HCT116 (cell line): ENCODE measurements at regions not wholly inside any gene's neighbourhood (a gene's known extent, or its start where the extent isn't known, plus 50 kb on each side); places are given as distances from the start of the nearest gene placed in this dataset.

ENCODE experiments used
- ATAC-seq: fragments of 200-7000 bp; cut with Tn5 transposase; 2 replicates; pipeline ENCODE4 v1.9.1; 2020; ENCODE audit warnings: mild to moderate bottlenecking, moderate library complexity
- BruUV-seq: library from RNA; stranded (reverse); fragments of 400-500 nt; replicated peaks from 2 replicates; lab custom pipeline; 2021; lab: Mats Ljungman, UMichigan
- CTCF ChIA-PET: fragments of 300-600 bp; sonication (Branson Sonifier 250); formaldehyde crosslinking; loops from one replicate; lab custom pipeline; 2021; ENCODE audit warnings: antibody characterized with exemption; lab: Charles Lee
- POLR2A ChIA-PET: fragments of 300-600, 350-600 bp; sonication (Branson Sonifier 250); formaldehyde crosslinking; loops from one replicate; lab custom pipeline; 2021; ENCODE audit warnings: antibody characterized with exemption; lab: Charles Lee
- RAD21 ChIA-PET, 2 experiments: fragments of 300-600 bp; sonication (Branson Sonifier 250); formaldehyde crosslinking; loops; one replicate each; lab custom pipeline; 2023; ENCODE audit warnings: low total read pairs in 2 of 2; ENCODE audit not compliant: uncharacterized antibody in 2 of 2, unreplicated experiment in 2 of 2, low non-redundant PET in 1 of 2; lab: Charles Lee
- DNase-seq: peaks from one replicate; pipeline ENCODE4 v3.0.0-alpha.2; 2010; ENCODE audit warnings: low read depth, low spot score
- H2AFZ ChIP-seq: fragments of 200-600 bp; shearing (Covaris generic), sonication (generic); 2 replicates; pipeline ENCODE4 v1.6.1; 2017; ENCODE audit warnings: low read depth, mixed run types, mixed read lengths, antibody characterized with exemption, low read length; ENCODE audit not compliant: poor library complexity, severe bottlenecking
- H3K27ac ChIP-seq: 2 replicates; pipeline ENCODE4 v1.5.1; 2012; ENCODE audit warnings: low read depth, low read length
- H3K27me3 ChIP-seq: fragments of 200-600 bp; sonication (generic); 2 replicates; pipeline ENCODE4 v1.6.1; 2016; ENCODE audit warnings: mixed run types, low read length, mixed read lengths; ENCODE audit not compliant: insufficient read depth
- H3K36me3 ChIP-seq, 2 experiments: fragments of 200-500 bp in 1 of 2; fragments of 200-600 bp in 1 of 2; sonication (Bioruptor generic) in 1 of 2; sonication (generic) in 1 of 2; 2 replicates each; pipeline versions ENCODE4 v1.5.1 to v1.6.1; 2014 to 2016; ENCODE audit warnings: low read length in 2 of 2, inconsistent platforms in 1 of 2, mixed read lengths in 1 of 2, mixed run types in 1 of 2; ENCODE audit not compliant: insufficient read depth in 2 of 2, control insufficient read depth in 1 of 2
- H3K4me1 ChIP-seq, 2 experiments: fragments of 200-600 bp in 1 of 2; sonication (generic) in 1 of 2; 2 replicates each; pipeline versions ENCODE4 v1.5.1 to v1.6.1; 2012 to 2017; ENCODE audit warnings: low read length in 2 of 2, inconsistent platforms in 1 of 2, mild to moderate bottlenecking in 1 of 2, mixed read lengths in 1 of 2, mixed run types in 1 of 2, moderate library complexity in 1 of 2; ENCODE audit not compliant: insufficient read depth in 2 of 2, control insufficient read depth in 1 of 2
- H3K4me2 ChIP-seq: fragments of 200-600 bp; sonication (generic); 2 replicates; pipeline ENCODE4 v1.6.1; 2017; ENCODE audit warnings: mixed run types, low read length, mixed read lengths
- H3K4me3 ChIP-seq, 2 experiments: fragments of 200-600 bp in 1 of 2; sonication (generic) in 1 of 2; replicated peaks in 1 of 2; 2 replicates each; pipeline ENCODE4 v1.5.1; 2011 to 2016; ENCODE audit warnings: low read length in 2 of 2, control low read depth in 1 of 2, low read depth in 1 of 2, mild to moderate bottlenecking in 1 of 2, mixed read lengths in 1 of 2, mixed run types in 1 of 2
- H3K79me2 ChIP-seq: fragments of 200-600 bp; sonication (generic); 2 replicates; pipeline ENCODE4 v1.6.1; 2017; ENCODE audit warnings: mild to moderate bottlenecking, mixed run types, low read length, moderate library complexity, mixed read lengths; ENCODE audit not compliant: insufficient read depth
- H3K9ac ChIP-seq: fragments of 200-600 bp; sonication (generic); 2 replicates; pipeline ENCODE4 v1.6.1; 2016; ENCODE audit warnings: low read length, mixed read lengths
- H3K9me2 ChIP-seq: fragments of 200-600 bp; sonication (generic), shearing (Covaris generic); 2 replicates; pipeline ENCODE4 v1.6.1; 2017; ENCODE audit warnings: mixed run types, mild to moderate bottlenecking, moderate library complexity; ENCODE audit not compliant: insufficient read depth
- H3K9me3 ChIP-seq, 2 experiments: fragments of 200-500 bp in 1 of 2; fragments of 200-600 bp in 1 of 2; sonication (Bioruptor generic) in 1 of 2; sonication (generic) in 1 of 2; 2 replicates each; pipeline ENCODE4 v1.6.1; 2014 to 2017; ENCODE audit warnings: low read length in 2 of 2, mixed read lengths in 2 of 2, inconsistent platforms in 1 of 2, low read depth in 1 of 2, mild to moderate bottlenecking in 1 of 2, mixed run types in 1 of 2, moderate library complexity in 1 of 2; ENCODE audit not compliant: control insufficient read depth in 1 of 2, insufficient read depth in 1 of 2
- H4K20me1 ChIP-seq: fragments of 200-600 bp; sonication (generic), shearing (Covaris generic); 2 replicates; pipeline ENCODE4 v1.6.1; 2017; ENCODE audit warnings: mixed run types, mild to moderate bottlenecking, moderate library complexity; ENCODE audit not compliant: insufficient read depth
- CEBPB ChIP-seq: IDR thresholded peaks from 2 replicates; pipeline ENCODE4 v1.6.1; 2012; ENCODE audit warnings: low read depth
- EGR1 ChIP-seq: IDR thresholded peaks from 2 replicates; pipeline ENCODE4 v1.6.1; 2012; ENCODE audit warnings: low read depth
- FOSL1 ChIP-seq: IDR thresholded peaks from 2 replicates; pipeline ENCODE4 v1.6.1; 2012; ENCODE audit warnings: low read depth
- POLR2A ChIP-seq: IDR thresholded peaks from 2 replicates; pipeline ENCODE4 v1.7.0; 2011; ENCODE audit warnings: borderline replicate concordance; ENCODE audit not compliant: insufficient read depth, insufficient read length; ENCODE audit errors: extremely low read depth
- RAD21 ChIP-seq: IDR thresholded peaks from 2 replicates; pipeline ENCODE4 v1.6.1; 2012; ENCODE audit warnings: low read depth, mild to moderate bottlenecking
- REST ChIP-seq: IDR thresholded peaks from 2 replicates; pipeline ENCODE4 v1.6.1; 2012; ENCODE audit warnings: low read depth
- SIN3A ChIP-seq: IDR thresholded peaks from 2 replicates; pipeline ENCODE4 v1.6.1; 2012; ENCODE audit warnings: low read depth
- SRF ChIP-seq: IDR thresholded peaks from 2 replicates; pipeline ENCODE4 v1.6.1; 2012; ENCODE audit warnings: low read depth
- YY1 ChIP-seq: IDR thresholded peaks from 2 replicates; pipeline ENCODE4 v1.6.1; 2011; ENCODE audit warnings: low read length, low read depth, moderate library complexity, mild to moderate bottlenecking; ENCODE audit not compliant: insufficient replicate concordance; ENCODE audit errors: extremely low read depth
- ZFX ChIP-seq: fragments of 450-650 bp; IDR thresholded peaks from 2 replicates; pipeline ENCODE4 v1.6.1; 2017
- intact Hi-C: fragments of 100-400 bp; cut with micrococcal nuclease; formaldehyde crosslinking; loops from 2 replicates; pipeline ENCODE4 v1.10.0; 2022
- TF ChIP-seq, protein P1 (sequence below): IDR thresholded peaks from 2 replicates; pipeline ENCODE4 v1.6.1; 2012

- Histone ChIP-seq H3K9me3 (no peaks in the 10 kb centered on the region), H3K27me3 (no peaks in the 10 kb centered on the region), H4K20me1 (no peaks in the 10 kb centered on the region), H3K9me2 (no peaks in the 10 kb centered on the region), H3K4me1 (no peaks in the 10 kb centered on the region), H3K9ac (no peak overlapping the region), H3K4me3 (no peak overlapping the region), H2AFZ (no peak overlapping the region), H3K27ac (no peak overlapping the region), H3K36me3 (no peaks in the 10 kb centered on the region), H3K4me2 (no peak overlapping the region), H3K79me2 (no peaks in the 10 kb centered on the region)
- CTCF ChIA-PET = no interaction called here
- ATAC-seq (no peak), DNase-seq (no peak)
- RAD21 ChIA-PET = no interaction called here
- POLR2A ChIA-PET = no interaction called here
- intact Hi-C loops = no loop called here
- no TSS peak for BruUV-seq
- TF ChIP-seq, protein P1, sequence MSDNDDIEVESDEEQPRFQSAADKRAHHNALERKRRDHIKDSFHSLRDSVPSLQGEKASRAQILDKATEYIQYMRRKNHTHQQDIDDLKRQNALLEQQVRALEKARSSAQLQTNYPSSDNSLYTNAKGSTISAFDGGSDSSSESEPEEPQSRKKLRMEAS = no peak
- TF ChIP-seq RAD21 (no peak), FOSL1 (no peak), ZFX (no peak), CEBPB (no peak), EGR1 (no peak), YY1 (no peak), SIN3A (no peak), SRF (no peak), POLR2A (no peak), REST (no peak)
Measured at GRCh38 chr2:59183070-59183469, 941.9 kb upstream of the FANCL start.
